IMR-90 (cell line): ENCODE measurements at regions not wholly inside any gene's neighbourhood (a gene's known extent, or its start where the extent isn't known, plus 50 kb on each side); places are given as distances from the start of the nearest gene placed in this dataset.

ENCODE experiments used
- ATAC-seq: fragments of 200-7000 bp; cut with Tn5 transposase; 2 replicates; pipeline ENCODE4 v1.9.1; 2020; ENCODE audit warnings: low read depth, mild to moderate bottlenecking, moderate library complexity
- BruUV-seq: library from RNA; stranded (reverse); fragments of 400-500 nt; replicated peaks from 2 replicates; lab custom pipeline; 2021; lab: Mats Ljungman, UMichigan
- CTCF ChIA-PET: fragments of 300-600 bp; formaldehyde crosslinking; extraction: SDS; loops from one replicate; lab custom pipeline; 2021; ENCODE audit warnings: antibody characterized with exemption; lab: Yijun Ruan, JAX
- POLR2A ChIA-PET: fragments of 300-600 bp; sonication (Branson Sonifier 250); formaldehyde crosslinking; loops from one replicate; lab custom pipeline; 2022; ENCODE audit warnings: antibody characterized with exemption; ENCODE audit not compliant: unreplicated experiment; lab: Charles Lee
- DNase-seq: peaks from one replicate; pipeline ENCODE4 v3.0.0; 2013
- H2AFZ ChIP-seq: replicated peaks from 2 replicates; pipeline ENCODE3; 2013; ENCODE audit warnings: low read length, mild to moderate bottlenecking; ENCODE audit not compliant: poor library complexity
- H2AK5ac ChIP-seq: 2 replicates; pipeline ENCODE4 v1.6.1; 2013; ENCODE audit warnings: low read depth, low read length, inconsistent platforms
- H2AK9ac ChIP-seq: replicated peaks from 2 replicates; pipeline ENCODE3; 2013; ENCODE audit warnings: mild to moderate bottlenecking, low read depth, low read length, moderate library complexity; ENCODE audit not compliant: poor library complexity
- H2BK120ac ChIP-seq: 2 replicates; pipeline ENCODE4 v1.6.1; 2013; ENCODE audit warnings: low read depth, low read length, inconsistent platforms
- H2BK15ac ChIP-seq: 3 replicates; pipeline ENCODE4 v1.6.1; 2013; ENCODE audit warnings: low read depth, low read length, inconsistent platforms
- H2BK20ac ChIP-seq: 2 replicates; pipeline ENCODE4 v1.6.1; 2013; ENCODE audit warnings: low read depth, mild to moderate bottlenecking, inconsistent platforms, low read length, moderate library complexity
- H2BK5ac ChIP-seq: 2 replicates; pipeline ENCODE4 v1.6.1; 2013; ENCODE audit warnings: mild to moderate bottlenecking, low read depth, low read length, inconsistent platforms; ENCODE audit not compliant: poor library complexity, severe bottlenecking
- H3K14ac ChIP-seq: replicated peaks from 2 replicates; pipeline ENCODE4 v1.6.1; 2013; ENCODE audit warnings: low read depth, low read length, inconsistent platforms
- H3K18ac ChIP-seq: 2 replicates; pipeline ENCODE4 v1.6.1; 2013; ENCODE audit warnings: low read depth, low read length, control low read depth
- H3K23ac ChIP-seq: 2 replicates; pipeline ENCODE4 v1.6.1; 2013; ENCODE audit warnings: low read depth, low read length, inconsistent platforms
- H3K27ac ChIP-seq: 2 replicates; pipeline ENCODE4 v1.5.1; 2013; ENCODE audit warnings: mild to moderate bottlenecking, control low read depth, low read length; ENCODE audit not compliant: insufficient read depth
- H3K27me3 ChIP-seq: 2 replicates; pipeline ENCODE4 v1.6.1; 2013; ENCODE audit warnings: low read length; ENCODE audit not compliant: control insufficient read depth, insufficient read depth
- H3K36me3 ChIP-seq: 2 replicates; pipeline ENCODE4 v1.6.1; 2013; ENCODE audit warnings: low read length, mixed read lengths; ENCODE audit not compliant: control insufficient read depth, insufficient read depth
- H3K4ac ChIP-seq: 2 replicates; pipeline ENCODE4 v1.6.1; 2013; ENCODE audit warnings: low read depth, low read length, inconsistent platforms
- H3K4me1 ChIP-seq: 2 replicates; pipeline ENCODE4 v1.6.1; 2013; ENCODE audit warnings: low read length, mixed read lengths; ENCODE audit not compliant: control insufficient read depth, insufficient read depth
- H3K4me2 ChIP-seq: 2 replicates; pipeline ENCODE4 v1.6.1; 2013; ENCODE audit warnings: low read depth, mild to moderate bottlenecking, control low read depth, low read length, moderate library complexity
- H3K4me3 ChIP-seq: 2 replicates; pipeline ENCODE4 v1.5.1; 2013; ENCODE audit warnings: low read depth, mild to moderate bottlenecking, control low read depth, low read length, moderate library complexity; ENCODE audit not compliant: insufficient read depth
- H3K56ac ChIP-seq: 2 replicates; pipeline ENCODE4 v1.6.1; 2013; ENCODE audit warnings: low read length, inconsistent platforms; ENCODE audit not compliant: insufficient read depth; ENCODE audit errors: extremely low read depth
- H3K79me1 ChIP-seq, 2 experiments: 2 replicates each; pipeline ENCODE4 v1.6.1; 2013; ENCODE audit warnings: low read length in 2 of 2, inconsistent platforms in 1 of 2, low read depth in 1 of 2
- H3K9ac ChIP-seq: 2 replicates; pipeline ENCODE4 v1.6.1; 2013; ENCODE audit warnings: low read depth, low read length, control low read depth
- H3K9me1 ChIP-seq: 2 replicates; pipeline ENCODE4 v1.6.1; 2013; ENCODE audit warnings: low read length, inconsistent platforms; ENCODE audit not compliant: insufficient read depth
- H3K9me3 ChIP-seq: 2 replicates; pipeline ENCODE4 v1.6.1; 2013; ENCODE audit warnings: low read length; ENCODE audit not compliant: control insufficient read depth, insufficient read depth
- H4K20me1 ChIP-seq: 2 replicates; pipeline ENCODE4 v1.6.1; 2013; ENCODE audit warnings: low read length, inconsistent platforms; ENCODE audit not compliant: insufficient read depth
- H4K5ac ChIP-seq: 2 replicates; pipeline ENCODE4 v1.6.1; 2013; ENCODE audit warnings: mild to moderate bottlenecking, low read depth, low read length, control low read depth
- H4K8ac ChIP-seq, 2 experiments: 2 replicates each; pipeline ENCODE4 v1.6.1; 2013; ENCODE audit warnings: low read depth in 2 of 2, low read length in 2 of 2, control low read depth in 1 of 2, inconsistent platforms in 1 of 2
- H4K91ac ChIP-seq: 2 replicates; pipeline ENCODE4 v1.6.1; 2013; ENCODE audit warnings: low read depth, low read length, inconsistent platforms; ENCODE audit not compliant: insufficient read depth
- BHLHE40 ChIP-seq: fragments of 150-350 bp; IDR thresholded peaks from 2 replicates; pipeline ENCODE4 v1.6.1; 2016; ENCODE audit warnings: mild to moderate bottlenecking, low read depth, low read length
- CEBPB ChIP-seq: IDR thresholded peaks from 2 replicates; pipeline ENCODE4 v1.6.1; 2012; ENCODE audit warnings: low read depth, low read length, improper control_type of control experiment
- CHD1 ChIP-seq: IDR thresholded peaks from 2 replicates; pipeline ENCODE4 v1.6.1; 2012; ENCODE audit warnings: low read depth, low read length, improper control_type of control experiment
- FOS ChIP-seq: fragments of 150-350 bp; IDR thresholded peaks from 2 replicates; pipeline ENCODE4 v1.6.1; 2016; ENCODE audit warnings: low read depth, low read length
- MAFK ChIP-seq: IDR thresholded peaks from 2 replicates; pipeline ENCODE4 v1.6.1; 2012; ENCODE audit warnings: low read depth, low read length, improper control_type of control experiment
- MAZ ChIP-seq: IDR thresholded peaks from 2 replicates; pipeline ENCODE4 v1.6.1; 2012; ENCODE audit warnings: low read depth, mild to moderate bottlenecking, low read length, improper control_type of control experiment, moderate library complexity, borderline replicate concordance
- MXI1 ChIP-seq: IDR thresholded peaks from 2 replicates; pipeline ENCODE4 v1.6.1; 2012; ENCODE audit warnings: low read depth, mild to moderate bottlenecking, low read length, moderate library complexity, borderline replicate concordance
- NFE2L2 ChIP-seq: fragments of 150-350 bp; IDR thresholded peaks from 2 replicates; pipeline ENCODE4 v1.6.1; 2016; ENCODE audit warnings: low read depth, mild to moderate bottlenecking, low read length
- POLR2A ChIP-seq: IDR thresholded peaks from 2 replicates; pipeline ENCODE4 v1.6.1; 2012; ENCODE audit warnings: mild to moderate bottlenecking, low read depth, low read length
- RAD21 ChIP-seq: IDR thresholded peaks from 2 replicates; pipeline ENCODE4 v1.6.1; 2012; ENCODE audit warnings: low read length, improper control_type of control experiment
- RCOR1 ChIP-seq: IDR thresholded peaks from 2 replicates; pipeline ENCODE4 v1.6.1; 2012; ENCODE audit warnings: mild to moderate bottlenecking, low read length, improper control_type of control experiment; ENCODE audit not compliant: insufficient replicate concordance
- RFX5 ChIP-seq: IDR thresholded peaks from 2 replicates; pipeline ENCODE4 v1.8.0; 2012; ENCODE audit warnings: low read depth, mild to moderate bottlenecking, low read length, moderate library complexity
- SMC3 ChIP-seq: fragments of 150-350 bp; IDR thresholded peaks from 2 replicates; pipeline ENCODE4 v1.6.1; 2016; ENCODE audit warnings: low read depth, mild to moderate bottlenecking, antibody characterized with exemption, low read length, moderate library complexity
- WGBS, 2 experiments: methylation state at CpG; one replicate each; pipeline versions ENCODE4 v1.1.5 to v1.1.7; 2013; ENCODE audit warnings: missing lambda C conversion rate in 2 of 2; ENCODE audit not compliant: insufficient read length in 1 of 2; ENCODE audit errors: extremely low coverage in 2 of 2; 5-methylcytosine and 5-hydroxymethylcytosine counted together
- dilution Hi-C: fragments of 300-500 bp; cut with HindIII; formaldehyde crosslinking; loops from one replicate; pipeline ENCODE4 v1.14.3; 2018; ENCODE audit warnings: low sequenced_read_pairs; ENCODE audit not compliant: unreplicated experiment
- in situ Hi-C: fragments of 300-500 bp; cut with MboI; formaldehyde crosslinking; loops from 3 replicates; pipeline ENCODE4 v1.14.3; 2019; ENCODE audit warnings: low sequenced_read_pairs, inconsistent platforms, mixed read lengths
- intact Hi-C: fragments of 100-400 bp; cut with micrococcal nuclease; formaldehyde crosslinking; loops from 2 replicates; pipeline ENCODE4 v1.10.0; 2022
- TF ChIP-seq, protein P1 (sequence below): conservative IDR thresholded peaks from 2 replicates; pipeline ENCODE4 v1.5.1; 2012; ENCODE audit warnings: mild to moderate bottlenecking, low read depth, low read length, improper control_type of control experiment
- TF ChIP-seq, protein P2 (sequence below): fragments of 150-350 bp; IDR thresholded peaks from 2 replicates; pipeline ENCODE4 v1.6.1; 2016; ENCODE audit warnings: low read depth, mild to moderate bottlenecking, low read length, moderate library complexity, borderline replicate concordance
- TF ChIP-seq, protein P3 (sequence below): fragments of 150-350 bp; IDR thresholded peaks from 2 replicates; pipeline ENCODE4 v1.6.1; 2017; ENCODE audit warnings: mild to moderate bottlenecking, antibody characterized with exemption, low read length, low read depth

DNA sequence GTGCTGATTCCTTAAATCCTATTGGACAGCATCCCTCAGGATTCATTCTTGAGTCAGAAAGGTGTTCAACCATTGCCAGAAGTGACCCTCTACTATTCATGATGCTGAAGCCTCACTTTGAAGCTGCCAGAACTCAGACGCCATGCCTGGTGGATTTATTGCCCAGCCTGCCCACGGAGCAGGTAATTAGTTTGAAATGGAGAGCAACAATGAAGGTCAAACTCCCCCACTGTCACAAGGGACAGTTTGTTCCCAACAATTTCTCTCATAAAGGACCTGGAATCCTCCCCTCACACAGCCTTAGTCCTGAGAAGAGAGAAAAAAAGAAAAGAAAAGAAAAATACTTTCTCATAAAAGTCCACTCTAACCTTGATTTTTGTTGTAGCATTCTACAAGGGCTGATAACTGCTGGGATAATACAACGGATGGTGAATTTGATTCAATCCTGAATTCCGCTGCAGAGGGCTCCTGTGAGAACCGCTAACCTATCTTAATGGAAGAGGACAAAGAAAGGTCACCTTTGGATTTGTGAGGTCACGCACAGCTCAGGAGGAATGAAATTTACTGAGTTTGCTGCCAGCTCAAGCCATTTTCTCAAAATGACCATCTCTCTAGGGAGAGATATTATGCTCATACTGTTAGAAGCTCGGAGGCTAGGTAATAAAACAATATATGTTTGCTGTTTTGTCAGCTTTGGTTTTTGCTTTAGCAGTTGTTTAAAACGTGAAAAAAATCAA is 161.6 kb upstream of the SYN3 start:
- ChIA-PET POLR2A (no interaction called here), CTCF (no interaction called here)
- Histone ChIP-seq H3K56ac (no peak overlapping the region), H3K4ac (no peak overlapping the region), H3K4me1 (no peaks in the 10 kb centered on the region), H3K4me2 (no peak overlapping the region), H2BK20ac (no peak overlapping the region), H3K9ac (no peak overlapping the region), H3K9me3 (peaks cover 3% of the 10 kb centered on the region), H3K79me1 (no peaks in the 10 kb centered on the region), H4K5ac (no peak overlapping the region), H3K27me3 (no peaks in the 10 kb centered on the region), H4K20me1 (no peaks in the 10 kb centered on the region), H3K23ac (no peak overlapping the region), H4K8ac (no peak overlapping the region), H2AFZ (no peak overlapping the region), H3K9me1 (no peaks in the 10 kb centered on the region), H3K14ac (no peak overlapping the region), H2AK5ac (no peak overlapping the region), H2BK5ac (no peak overlapping the region), H3K36me3 (no peaks in the 10 kb centered on the region), H3K18ac (no peak overlapping the region), H3K27ac (no peak overlapping the region), H2BK15ac (no peak overlapping the region), H3K4me3 (no peak overlapping the region), H2AK9ac (no peak overlapping the region), H2BK120ac (no peak overlapping the region), H4K91ac (no peak overlapping the region)
- ATAC-seq (no peak), DNase-seq (no peak)
- in situ Hi-C loops (loop anchor here (25.0 kb wide), 1 partner anchor 758 kb away; the partner anchor contains the start of genes BPIFC and FBXO7), dilution Hi-C loops (no loop called here), intact Hi-C loops (no loop called here)
- TF ChIP-seq NFE2L2 (no peak), FOS (no peak), RAD21 (no peak), POLR2A (no peak), CEBPB (no peak), MXI1 (no peak), CHD1 (no peak), RFX5 (no peak), MAZ (no peak), BHLHE40 (no peak), MAFK (no peak), SMC3 (no peak), RCOR1 (no peak)
- TF ChIP-seq, protein P1, sequence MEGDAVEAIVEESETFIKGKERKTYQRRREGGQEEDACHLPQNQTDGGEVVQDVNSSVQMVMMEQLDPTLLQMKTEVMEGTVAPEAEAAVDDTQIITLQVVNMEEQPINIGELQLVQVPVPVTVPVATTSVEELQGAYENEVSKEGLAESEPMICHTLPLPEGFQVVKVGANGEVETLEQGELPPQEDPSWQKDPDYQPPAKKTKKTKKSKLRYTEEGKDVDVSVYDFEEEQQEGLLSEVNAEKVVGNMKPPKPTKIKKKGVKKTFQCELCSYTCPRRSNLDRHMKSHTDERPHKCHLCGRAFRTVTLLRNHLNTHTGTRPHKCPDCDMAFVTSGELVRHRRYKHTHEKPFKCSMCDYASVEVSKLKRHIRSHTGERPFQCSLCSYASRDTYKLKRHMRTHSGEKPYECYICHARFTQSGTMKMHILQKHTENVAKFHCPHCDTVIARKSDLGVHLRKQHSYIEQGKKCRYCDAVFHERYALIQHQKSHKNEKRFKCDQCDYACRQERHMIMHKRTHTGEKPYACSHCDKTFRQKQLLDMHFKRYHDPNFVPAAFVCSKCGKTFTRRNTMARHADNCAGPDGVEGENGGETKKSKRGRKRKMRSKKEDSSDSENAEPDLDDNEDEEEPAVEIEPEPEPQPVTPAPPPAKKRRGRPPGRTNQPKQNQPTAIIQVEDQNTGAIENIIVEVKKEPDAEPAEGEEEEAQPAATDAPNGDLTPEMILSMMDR, result no peak
- TF ChIP-seq, protein P2, sequence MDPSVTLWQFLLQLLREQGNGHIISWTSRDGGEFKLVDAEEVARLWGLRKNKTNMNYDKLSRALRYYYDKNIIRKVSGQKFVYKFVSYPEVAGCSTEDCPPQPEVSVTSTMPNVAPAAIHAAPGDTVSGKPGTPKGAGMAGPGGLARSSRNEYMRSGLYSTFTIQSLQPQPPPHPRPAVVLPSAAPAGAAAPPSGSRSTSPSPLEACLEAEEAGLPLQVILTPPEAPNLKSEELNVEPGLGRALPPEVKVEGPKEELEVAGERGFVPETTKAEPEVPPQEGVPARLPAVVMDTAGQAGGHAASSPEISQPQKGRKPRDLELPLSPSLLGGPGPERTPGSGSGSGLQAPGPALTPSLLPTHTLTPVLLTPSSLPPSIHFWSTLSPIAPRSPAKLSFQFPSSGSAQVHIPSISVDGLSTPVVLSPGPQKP, result no peak
- TF ChIP-seq, protein P3, sequence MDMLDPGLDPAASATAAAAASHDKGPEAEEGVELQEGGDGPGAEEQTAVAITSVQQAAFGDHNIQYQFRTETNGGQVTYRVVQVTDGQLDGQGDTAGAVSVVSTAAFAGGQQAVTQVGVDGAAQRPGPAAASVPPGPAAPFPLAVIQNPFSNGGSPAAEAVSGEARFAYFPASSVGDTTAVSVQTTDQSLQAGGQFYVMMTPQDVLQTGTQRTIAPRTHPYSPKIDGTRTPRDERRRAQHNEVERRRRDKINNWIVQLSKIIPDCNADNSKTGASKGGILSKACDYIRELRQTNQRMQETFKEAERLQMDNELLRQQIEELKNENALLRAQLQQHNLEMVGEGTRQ, result no peak
- no TSS peak for BruUV-seq
- WGBS, 2 experiments, result 82% methylated on average over 2 of the region's 8 CpGs; no CpG with 5 or more reads in 1 of the 2 experiments
